GM23248 (cell line): ENCODE measurements at regions not wholly inside any gene's neighbourhood (a gene's known extent, or its start where the extent isn't known, plus 50 kb on each side); places are given as distances from the start of the nearest gene placed in this dataset.

Experiments
- EZH2 ChIP-seq: fragments of 200-600 bp; sonication (generic); IDR thresholded peaks from 2 replicates; pipeline ENCODE4 v1.6.1; 2018; ENCODE audit warnings: antibody characterized with exemption, mild to moderate bottlenecking; ENCODE audit not compliant: insufficient read depth, poor library complexity, severe bottlenecking
- EZH2phosphoT487 ChIP-seq: fragments of 200-600 bp; sonication (generic); IDR thresholded peaks from 2 replicates; pipeline ENCODE4 v1.6.1; 2018; ENCODE audit warnings: antibody characterized with exemption, moderate library complexity, mild to moderate bottlenecking, low read depth; ENCODE audit not compliant: insufficient read depth

DNA sequence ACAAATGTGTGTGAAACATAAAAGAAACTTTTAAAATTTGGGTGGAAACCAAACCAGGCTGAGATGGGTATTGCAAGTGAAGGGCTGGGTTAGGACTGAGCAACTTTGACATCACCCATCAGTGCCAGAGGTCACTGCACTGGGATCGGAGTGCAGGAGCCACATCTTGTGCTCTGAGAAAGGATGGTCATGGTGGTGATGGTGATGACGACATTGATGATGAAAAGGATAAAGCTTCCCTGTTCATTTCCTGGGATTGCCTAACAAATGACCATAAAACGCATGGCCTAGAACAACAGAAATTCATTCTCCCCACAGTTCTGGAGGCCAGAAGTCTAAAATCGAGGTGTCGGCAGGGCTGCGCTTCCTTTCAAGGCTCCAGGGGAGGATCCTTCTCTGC is 324.0 kb downstream of the MAF start:
- no peak for TF ChIP-seq EZH2
- no peak for TF ChIP-seq EZH2phosphoT487
